ENCODE measurements at regions not wholly inside any gene's neighbourhood (a gene's known extent, or its start where the extent isn't known, plus 50 kb on each side); places are given as distances from the start of the nearest gene placed in this dataset.
A peak's percentile ranks its signal among the peaks of the same experiment; 100 is the strongest.

GRCh38 chr2:216780843-216781242 lies 79.0 kb downstream of the TNP1 start:
- no peak for DNase-seq (ENCODE audit: low read depth, low spot score)
- TF ChIP-seq EZH2 (IDR thresholded peaks at IDR 0.05; ENCODE audit: low read length): no peak
- TF ChIP-seq, protein P1, sequence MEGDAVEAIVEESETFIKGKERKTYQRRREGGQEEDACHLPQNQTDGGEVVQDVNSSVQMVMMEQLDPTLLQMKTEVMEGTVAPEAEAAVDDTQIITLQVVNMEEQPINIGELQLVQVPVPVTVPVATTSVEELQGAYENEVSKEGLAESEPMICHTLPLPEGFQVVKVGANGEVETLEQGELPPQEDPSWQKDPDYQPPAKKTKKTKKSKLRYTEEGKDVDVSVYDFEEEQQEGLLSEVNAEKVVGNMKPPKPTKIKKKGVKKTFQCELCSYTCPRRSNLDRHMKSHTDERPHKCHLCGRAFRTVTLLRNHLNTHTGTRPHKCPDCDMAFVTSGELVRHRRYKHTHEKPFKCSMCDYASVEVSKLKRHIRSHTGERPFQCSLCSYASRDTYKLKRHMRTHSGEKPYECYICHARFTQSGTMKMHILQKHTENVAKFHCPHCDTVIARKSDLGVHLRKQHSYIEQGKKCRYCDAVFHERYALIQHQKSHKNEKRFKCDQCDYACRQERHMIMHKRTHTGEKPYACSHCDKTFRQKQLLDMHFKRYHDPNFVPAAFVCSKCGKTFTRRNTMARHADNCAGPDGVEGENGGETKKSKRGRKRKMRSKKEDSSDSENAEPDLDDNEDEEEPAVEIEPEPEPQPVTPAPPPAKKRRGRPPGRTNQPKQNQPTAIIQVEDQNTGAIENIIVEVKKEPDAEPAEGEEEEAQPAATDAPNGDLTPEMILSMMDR (optimal IDR thresholded peaks at IDR 0.05 in 1 of 3, IDR thresholded peaks at IDR 0.05 in 1 of 3, conservative IDR thresholded peaks at IDR 0.05 in 1 of 3; ENCODE audit: extremely low read depth in 1 of 3, insufficient read depth in 2 of 3, low read length in 3 of 3): no peak
- Histone ChIP-seq H3K27ac (ENCODE audit: control insufficient read depth, insufficient read depth, low read length) (no peak overlapping the region), H3K9me3 (ENCODE audit: control insufficient read depth, low read depth, low read length) (no peaks in the 10 kb centered on the region), H3K4me2 (ENCODE audit: control insufficient read depth, extremely low read depth, insufficient read depth, low read depth, low read length) (no peak overlapping the region), H4K20me1 (ENCODE audit: control insufficient read depth, extremely low read depth, insufficient read depth, low read length) (no peaks in the 10 kb centered on the region), H3K27me3 (ENCODE audit: control insufficient read depth, extremely low read depth, insufficient read depth, low read length) (no peaks in the 10 kb centered on the region), H3K9ac (ENCODE audit: control insufficient read depth, extremely low read depth, insufficient read depth, low read length) (no peak overlapping the region), H3K36me3 (ENCODE audit: control insufficient read depth in 2 of 2, extremely low read depth in 1 of 2, insufficient read depth in 2 of 2, low read length in 2 of 2) (no peaks in the 10 kb centered on the region), H3K79me2 (ENCODE audit: control insufficient read depth, insufficient read depth, low read length) (no peaks in the 10 kb centered on the region), H3K9me1 (ENCODE audit: control insufficient read depth, extremely low read depth, insufficient read depth, low read length) (no peaks in the 10 kb centered on the region), H3K4me3 (ENCODE audit: control insufficient read depth in 2 of 3, extremely low read depth in 1 of 3, insufficient read depth in 2 of 3, low read depth in 1 of 3, low read length in 3 of 3) (no peak overlapping the region), H2AFZ (ENCODE audit: control insufficient read depth, low read length) (no peak overlapping the region), H3K4me1 (ENCODE audit: control insufficient read depth, extremely low read depth, insufficient read depth, low read length) (no peaks in the 10 kb centered on the region)
- FAIRE-seq: no peak
- dilution Hi-C loops (cut with MboI; ENCODE audit: extremely low pct_ligation_motif_present, low sequenced_read_pairs): no loop called here

- Histone ChIP-seq H3K9ac (ENCODE audit: control insufficient read depth, extremely low read depth, insufficient read depth, low read length) (no peak overlapping the region), H3K9me3 (ENCODE audit: control insufficient read depth, low read depth, low read length) (no peaks in the 10 kb centered on the region), H3K79me2 (ENCODE audit: control insufficient read depth, insufficient read depth, low read length) (no peaks in the 10 kb centered on the region), H3K27ac (ENCODE audit: control insufficient read depth, insufficient read depth, low read length) (no peak overlapping the region), H3K27me3 (ENCODE audit: control insufficient read depth, extremely low read depth, insufficient read depth, low read length) (no peaks in the 10 kb centered on the region), H4K20me1 (ENCODE audit: control insufficient read depth, extremely low read depth, insufficient read depth, low read length) (no peaks in the 10 kb centered on the region), H3K4me3 (ENCODE audit: control insufficient read depth in 2 of 3, extremely low read depth in 1 of 3, insufficient read depth in 2 of 3, low read depth in 1 of 3, low read length in 3 of 3) (no peak overlapping the region), H3K9me1 (ENCODE audit: control insufficient read depth, extremely low read depth, insufficient read depth, low read length) (no peaks in the 10 kb centered on the region), H3K36me3 (ENCODE audit: control insufficient read depth in 2 of 2, extremely low read depth in 1 of 2, insufficient read depth in 2 of 2, low read length in 2 of 2) (no peaks in the 10 kb centered on the region), H3K4me2 (ENCODE audit: control insufficient read depth, extremely low read depth, insufficient read depth, low read depth, low read length) (no peak overlapping the region), H3K4me1 (ENCODE audit: control insufficient read depth, extremely low read depth, insufficient read depth, low read length) (no peaks in the 10 kb centered on the region), H2AFZ (ENCODE audit: control insufficient read depth, low read length) (no peak overlapping the region)
- FAIRE-seq (peak; percentile 98), DNase-seq (ENCODE audit: low read depth, low spot score) (peak; percentile 72)
- TF ChIP-seq, protein P1 (optimal IDR thresholded peaks at IDR 0.05 in 1 of 3, IDR thresholded peaks at IDR 0.05 in 1 of 3, conservative IDR thresholded peaks at IDR 0.05 in 1 of 3; ENCODE audit: extremely low read depth in 1 of 3, insufficient read depth in 2 of 3, low read length in 3 of 3): peak; percentile 95 to 100 (median 96)
- no peak for TF ChIP-seq EZH2 (IDR thresholded peaks at IDR 0.05; ENCODE audit: low read length)
- dilution Hi-C loops (cut with MboI; ENCODE audit: extremely low pct_ligation_motif_present, low sequenced_read_pairs): no loop called here
Observed at GRCh38 chr2:216777637-216778273, 82.1 kb downstream of the TNP1 start.
